ENCODE measurements at regions not wholly inside any gene's neighbourhood (a gene's known extent, or its start where the extent isn't known, plus 50 kb on each side); places are given as distances from the start of the nearest gene placed in this dataset.

DNA sequence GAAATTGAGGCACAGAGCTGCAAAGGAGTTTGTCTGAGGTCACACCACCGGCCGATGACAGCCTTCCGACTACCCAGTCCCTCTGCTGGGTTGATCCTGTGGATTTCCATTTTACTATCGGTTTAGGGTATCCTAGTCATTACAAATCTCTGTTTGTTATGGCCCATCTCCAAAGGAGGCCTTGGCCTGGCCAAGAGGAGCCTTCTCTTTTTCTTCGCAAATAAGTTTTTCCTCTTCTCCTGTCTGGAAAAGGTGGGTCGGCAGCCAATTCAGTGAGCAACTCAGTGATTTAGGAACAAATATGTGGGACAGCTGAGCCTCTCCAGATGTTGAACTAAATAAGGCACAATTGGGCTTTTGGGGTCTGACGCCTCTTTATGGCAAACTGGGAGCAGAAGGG, 169.2 kb upstream of the RBPJ start:
- TF ChIP-seq EZH2 (IDR thresholded peaks at IDR 0.05), result no peak
- TF ChIP-seq POLR2AphosphoS5 (IDR thresholded peaks at IDR 0.05; ENCODE audit: borderline replicate concordance, low read depth, low read length), result no peak
